NCI-H526 (cell line): ENCODE measurements at regions not wholly inside any gene's neighbourhood (a gene's known extent, or its start where the extent isn't known, plus 50 kb on each side); places are given as distances from the start of the nearest gene placed in this dataset.

ENCODE experiments used
- DNase-seq, 2 experiments: peaks; one replicate each; lab custom pipeline; 2025; lab: John Stamatoyannopoulos, UW

DNA sequence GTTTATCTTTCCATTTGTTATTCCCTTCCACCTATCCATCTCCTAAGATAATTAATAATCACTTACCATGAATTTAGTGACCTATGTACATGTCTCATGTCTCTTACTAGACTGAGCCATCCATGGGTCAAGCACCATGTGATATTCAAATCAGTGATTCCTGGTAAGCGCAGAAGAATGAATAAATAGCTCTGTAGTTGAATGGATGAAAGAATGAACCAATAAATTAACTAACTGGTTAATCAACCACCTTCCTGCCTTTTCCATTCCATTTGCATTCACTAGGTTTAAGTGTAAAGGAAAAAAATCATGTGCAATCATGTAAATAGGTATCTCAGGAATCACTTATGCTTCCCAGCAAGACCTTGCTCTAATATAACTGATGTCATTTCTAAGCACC, 779.5 kb downstream of the NTRK3 start:
- DNase-seq, result no peak

DNA sequence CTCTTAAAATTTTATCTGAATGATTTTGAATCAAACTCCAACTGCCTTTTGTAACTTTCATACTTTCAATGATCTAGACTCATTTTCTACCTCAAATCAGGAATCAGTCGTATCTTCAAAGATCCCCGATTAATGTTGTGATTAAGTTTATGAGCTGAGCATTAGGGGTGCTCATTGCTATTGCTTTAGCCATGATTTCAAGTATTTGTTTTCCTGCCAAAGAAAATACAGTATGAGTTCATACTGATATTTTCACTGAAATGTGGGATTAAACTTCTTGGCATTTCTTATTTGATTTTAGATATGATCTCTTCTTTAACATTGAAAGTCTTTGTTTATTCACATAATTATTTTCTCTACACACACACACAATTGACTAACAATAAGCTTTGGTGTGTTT, 785.6 kb downstream of the NTRK3 start:
- DNase-seq, result no peak

DNA sequence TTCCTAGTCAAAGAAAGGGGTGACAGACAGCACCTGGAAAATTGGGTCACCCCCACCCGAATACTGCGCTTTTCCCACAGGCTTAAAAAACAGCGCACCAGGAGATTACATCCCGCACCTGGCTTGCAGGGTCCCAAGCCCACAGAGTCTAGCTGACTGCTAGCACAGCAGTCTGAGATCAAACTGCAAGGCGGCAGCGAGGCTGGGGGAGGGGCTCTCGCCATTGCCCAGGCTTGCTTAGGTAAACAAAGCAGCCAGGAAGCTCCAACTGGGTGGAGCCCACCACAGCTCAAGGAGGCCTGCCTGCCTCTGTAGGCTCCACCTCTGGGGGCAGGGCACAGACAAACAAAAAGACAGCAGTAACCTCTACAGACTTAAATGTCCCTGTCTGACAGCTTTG, 792.6 kb downstream of the NTRK3 start:
- peak in 1 of 2 experiments; percentile 52 for DNase-seq

DNA sequence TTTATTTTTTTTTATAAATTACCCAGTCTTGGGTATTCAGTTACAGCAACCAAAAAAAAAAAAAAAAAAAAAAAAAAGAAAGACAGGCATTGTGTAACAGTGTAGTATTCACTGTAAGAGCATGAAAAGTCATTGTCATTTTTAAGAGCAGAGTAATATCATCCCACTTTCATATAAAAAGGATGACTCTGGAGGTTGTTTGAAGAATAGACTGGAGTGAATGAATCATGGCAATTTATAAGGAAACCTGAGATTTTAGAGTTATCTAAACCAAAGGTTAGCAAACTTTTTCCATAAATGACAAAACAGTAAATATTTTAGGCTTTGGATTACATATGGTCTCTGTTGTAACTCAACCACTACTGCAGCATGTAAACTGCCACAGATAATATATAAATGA, 794.9 kb downstream of the NTRK3 start:
- no peak for DNase-seq

DNA sequence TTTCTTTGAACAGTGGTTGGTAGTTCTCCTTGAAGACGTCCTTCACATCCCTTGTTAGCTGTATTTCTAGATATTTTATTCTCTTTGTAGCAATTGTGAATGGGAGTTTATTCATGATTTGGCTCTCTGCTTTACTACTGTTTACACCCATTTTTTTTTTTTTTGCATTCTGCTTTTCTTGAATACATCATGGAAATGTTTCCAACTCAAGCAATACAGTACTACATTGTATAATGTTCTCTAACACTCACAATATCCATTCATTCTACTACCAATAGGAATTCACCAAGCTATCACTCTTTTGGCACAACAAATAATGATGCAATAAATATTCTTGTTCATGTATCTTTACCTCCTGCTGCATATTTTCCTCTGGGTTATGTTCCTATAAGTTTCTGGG, 801.7 kb downstream of the NTRK3 start:
- no peak for DNase-seq

DNA sequence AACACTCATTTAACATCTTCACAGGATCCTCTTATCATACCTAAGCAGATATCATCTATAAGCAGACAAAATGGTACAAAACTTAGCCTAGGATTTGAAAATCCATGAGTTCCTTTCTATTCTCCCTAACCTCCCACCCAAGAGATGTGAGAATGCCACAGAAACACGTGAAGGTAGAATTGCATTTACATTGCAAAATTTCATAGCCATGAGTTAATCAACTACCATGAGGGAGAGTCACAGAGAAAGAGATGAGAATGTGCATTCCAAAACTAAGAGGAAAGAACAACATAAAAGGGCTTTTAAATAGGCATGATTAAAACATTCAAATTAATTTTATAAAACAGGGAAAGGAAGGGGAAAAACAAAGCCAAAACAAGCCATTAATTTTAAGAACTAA, 806.2 kb downstream of the NTRK3 start:
- DNase-seq, result no peak

DNA sequence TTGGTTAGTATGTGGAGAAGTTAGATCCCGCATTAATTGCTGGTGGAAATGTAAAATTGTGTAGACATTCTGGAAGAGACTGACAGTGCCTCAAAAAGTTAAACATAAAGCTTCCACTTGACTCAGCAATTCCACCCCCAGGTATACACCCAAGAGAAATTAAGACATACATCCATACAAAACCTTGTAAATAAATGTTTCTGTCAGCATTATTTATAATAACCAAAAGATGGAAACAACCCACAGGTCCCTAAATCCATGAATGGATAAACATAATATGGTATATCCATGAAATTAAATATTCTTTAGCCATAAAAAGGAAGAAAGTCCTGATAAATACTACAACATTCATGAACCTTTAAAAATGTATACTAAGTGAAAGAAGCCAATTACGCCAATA, 817.4 kb downstream of the NTRK3 start:
- no peak for DNase-seq

DNA sequence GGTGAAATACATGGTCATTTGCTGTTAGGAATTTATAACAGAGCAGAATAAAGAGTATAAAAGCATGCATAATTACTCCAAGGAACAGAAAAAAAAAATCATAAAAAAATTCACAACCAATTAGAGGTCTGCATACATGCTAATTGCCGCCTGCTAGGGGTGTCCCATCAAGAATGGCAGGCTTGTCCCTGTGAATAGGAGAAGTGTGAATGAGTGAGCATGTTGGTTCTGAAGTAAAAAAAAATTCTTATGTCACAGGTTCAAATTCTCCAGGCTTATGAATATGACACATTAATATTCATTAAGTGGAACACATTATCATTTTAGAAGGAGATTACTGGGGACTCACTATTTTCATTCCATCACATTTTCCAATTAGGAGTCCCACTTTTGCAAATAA, 822.7 kb downstream of the NTRK3 start:
- no peak for DNase-seq

DNA sequence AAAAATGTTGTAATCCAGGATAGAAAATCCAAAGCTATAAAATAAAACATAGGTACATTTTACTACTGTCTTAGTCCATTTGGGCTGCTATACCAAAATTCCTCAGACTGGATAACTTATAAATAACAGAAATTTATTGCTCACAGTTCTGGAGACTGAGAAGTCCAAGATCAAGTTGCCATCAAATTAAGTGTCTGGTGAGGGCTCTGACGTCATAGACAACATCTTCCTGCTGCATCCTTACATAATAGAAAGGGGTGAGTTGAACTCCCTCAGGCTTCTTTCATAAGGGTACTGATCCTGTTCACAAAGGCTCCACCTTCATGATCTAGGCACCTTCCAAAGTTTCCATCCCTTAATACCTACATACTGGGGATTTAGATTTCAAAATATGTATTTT, 826.8 kb downstream of the NTRK3 start:
- no peak for DNase-seq

DNA sequence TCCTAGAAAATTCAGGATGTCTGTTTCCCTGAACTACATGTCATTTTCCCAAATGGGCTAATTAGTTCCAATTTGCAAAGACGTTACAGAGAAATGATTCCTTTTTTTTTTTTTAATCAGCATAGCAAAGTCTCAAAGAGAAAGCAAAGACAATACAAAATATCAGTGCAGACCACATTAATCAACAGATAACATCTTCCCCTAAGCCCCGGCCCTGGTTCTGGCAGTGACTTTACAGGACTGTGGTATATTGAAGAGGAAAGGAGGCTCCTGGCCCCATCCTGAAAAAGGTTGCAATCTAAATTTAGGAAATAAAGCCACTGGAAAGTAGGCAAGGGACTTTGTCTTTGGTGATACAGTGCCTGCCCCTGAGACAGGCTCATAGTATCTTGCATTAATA, 836.5 kb downstream of the NTRK3 start:
- no peak for DNase-seq

DNA sequence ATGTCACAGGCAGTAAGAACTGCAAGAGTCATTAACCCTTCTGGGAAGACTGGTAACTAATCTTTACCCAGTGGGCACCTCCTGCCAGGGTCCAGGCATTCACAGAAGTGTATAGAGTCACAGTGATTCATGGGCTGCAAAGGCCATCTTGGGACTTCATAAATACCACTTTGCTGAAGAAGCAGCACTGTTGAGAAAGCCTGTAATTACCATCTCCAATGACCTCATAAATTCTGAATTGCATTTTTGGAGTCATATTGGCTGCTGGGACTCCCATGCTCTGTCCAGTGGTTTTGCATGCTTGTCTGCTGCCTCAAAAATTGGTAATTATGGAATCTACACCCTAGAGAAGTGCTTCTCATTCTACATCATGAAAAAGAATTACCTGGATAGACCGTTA, 837.2 kb downstream of the NTRK3 start:
- DNase-seq, result no peak

DNA sequence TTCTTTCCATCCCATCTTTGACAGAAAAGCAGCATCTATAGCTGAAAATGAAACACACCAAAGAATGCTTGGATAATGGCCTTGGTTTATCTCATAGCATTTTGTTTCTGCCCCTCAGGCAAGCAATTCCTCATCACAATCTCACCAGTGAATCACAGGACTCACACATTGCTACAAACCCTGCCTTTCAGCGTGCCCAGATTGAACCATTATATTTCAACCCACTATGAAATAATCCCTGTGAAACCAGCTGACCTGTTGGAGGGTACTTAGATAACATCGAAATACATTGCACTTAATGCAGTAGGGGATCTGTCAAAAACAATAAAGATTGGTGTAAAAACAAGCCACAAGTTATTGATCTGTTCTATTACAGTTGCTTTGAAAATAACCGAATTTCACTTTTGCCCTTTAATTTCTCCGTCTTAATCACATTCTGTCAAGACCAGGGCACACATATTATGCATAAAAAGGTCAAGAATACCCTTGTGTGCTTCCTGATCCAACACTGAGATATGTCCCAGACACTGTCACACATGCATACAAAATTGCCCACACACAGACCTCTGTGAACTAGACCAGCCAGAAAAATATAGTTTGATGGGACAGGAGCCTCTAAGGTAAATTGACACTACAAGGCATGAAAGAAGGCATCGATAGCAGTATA, 839.8 kb downstream of the NTRK3 start:
- DNase-seq, result no peak

DNA sequence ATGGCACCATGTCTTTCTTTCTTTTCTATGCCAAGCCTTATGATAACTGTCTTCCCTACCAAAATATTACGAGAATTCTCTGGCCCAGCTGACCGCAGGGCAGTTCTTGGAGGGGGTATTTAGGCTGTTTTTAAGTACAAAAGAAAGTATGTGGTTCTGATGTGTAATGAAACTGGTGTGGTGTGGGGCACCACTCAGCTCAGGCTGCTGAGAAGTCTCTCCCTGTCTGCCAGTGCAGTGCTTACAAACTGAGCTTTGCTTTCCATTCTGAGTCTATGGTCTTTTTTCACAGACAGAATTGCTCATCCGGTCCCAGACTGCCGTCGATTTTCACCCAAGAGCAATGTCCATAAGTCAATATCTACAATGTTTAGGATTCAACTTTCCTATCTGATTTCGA, 847.6 kb downstream of the NTRK3 start:
- no peak for DNase-seq

DNA sequence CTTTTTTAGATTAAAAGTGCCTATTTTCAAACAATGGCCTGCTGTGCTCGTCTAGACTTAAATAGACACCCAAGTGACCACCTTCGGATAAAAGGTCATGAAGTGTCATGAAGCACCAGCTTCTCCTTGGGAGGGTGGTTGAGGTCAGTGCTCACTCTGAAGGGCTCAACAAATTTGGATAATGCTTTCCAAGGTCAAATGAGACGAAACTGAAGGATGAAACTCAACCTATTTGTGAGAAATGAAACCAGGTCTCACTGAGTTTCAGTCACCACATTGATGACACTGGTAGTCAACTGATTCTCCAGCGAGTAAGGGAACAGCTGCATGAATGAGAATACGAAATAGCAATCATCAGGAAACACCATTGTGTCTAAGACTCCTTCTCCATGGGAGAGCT, 852.6 kb downstream of the NTRK3 start:
- no peak for DNase-seq

DNA sequence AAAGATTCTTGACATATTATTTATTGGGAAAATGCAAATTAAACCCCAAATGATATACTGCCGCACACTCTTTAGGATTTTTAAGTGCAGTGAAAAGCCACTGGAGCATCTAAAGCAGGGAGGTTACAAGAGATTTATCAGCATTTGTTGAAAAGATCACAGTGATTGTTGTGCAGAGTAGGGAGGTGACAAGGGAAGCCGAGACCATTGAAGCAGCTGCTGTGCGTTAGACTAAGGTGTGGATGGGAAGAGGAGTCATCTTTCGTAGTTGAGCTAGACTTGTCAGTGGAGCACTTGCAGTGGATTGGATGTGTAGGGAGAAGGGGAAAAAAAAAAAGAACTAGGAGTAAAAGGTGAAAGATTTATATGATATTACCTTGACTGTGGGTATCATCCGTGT, 854.6 kb downstream of the NTRK3 start:
- DNase-seq, result no peak

DNA sequence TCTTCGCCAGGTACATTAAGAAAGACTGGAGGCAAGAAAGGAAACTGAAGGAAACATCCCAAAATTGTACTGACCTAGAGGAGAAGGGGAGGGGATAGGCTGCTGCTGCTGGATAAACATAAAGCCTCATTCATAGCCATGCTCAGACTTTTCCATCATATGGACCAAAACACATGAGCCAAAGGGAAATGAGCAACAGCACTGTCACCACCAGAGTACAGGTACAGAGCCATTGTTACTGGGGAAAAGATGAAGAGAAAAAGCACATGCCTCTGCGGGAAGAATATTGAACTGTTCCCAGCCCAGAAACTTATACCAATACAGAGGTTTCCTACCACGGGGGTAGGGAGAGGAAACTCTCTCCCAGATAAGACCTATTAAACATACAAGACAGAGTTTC, 861.9 kb downstream of the NTRK3 start:
- DNase-seq, result no peak

DNA sequence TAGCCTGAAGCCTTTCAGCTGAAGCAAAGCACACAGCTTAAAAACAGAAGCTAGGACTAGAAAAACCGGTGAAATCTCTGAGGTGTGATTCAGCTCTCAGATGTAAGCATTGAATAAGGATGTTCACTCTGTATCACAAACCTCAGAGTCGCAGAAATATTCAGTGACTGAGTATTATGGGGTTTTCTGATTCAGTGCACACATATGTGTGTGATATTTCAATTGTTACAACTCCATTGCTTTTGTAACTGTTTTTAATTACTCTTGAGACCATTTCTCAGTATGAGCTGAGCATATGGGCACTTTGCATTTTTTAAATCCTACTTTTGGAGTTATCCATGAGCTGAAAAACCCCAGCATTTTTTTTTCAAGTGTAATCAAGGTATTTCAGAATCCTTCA, 868.8 kb downstream of the NTRK3 start:
- no peak for DNase-seq

DNA sequence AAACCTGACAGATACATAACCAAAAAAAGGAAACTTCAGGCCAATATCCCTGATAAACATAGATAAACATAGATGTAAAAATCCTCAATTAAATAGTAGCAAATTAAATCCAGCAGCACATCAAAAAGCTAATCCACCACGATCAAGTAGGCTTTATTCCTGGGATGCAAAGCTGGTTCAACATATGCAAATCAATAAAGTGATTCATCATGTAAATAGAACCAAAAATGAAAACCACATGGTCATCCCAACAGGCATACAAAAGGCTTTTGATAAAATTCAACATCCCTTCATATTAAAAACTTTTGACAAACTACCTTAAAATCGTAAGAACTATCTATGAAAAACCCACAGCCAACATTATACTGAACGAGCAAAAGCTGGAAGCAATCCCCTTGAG, 882.2 kb downstream of the NTRK3 start:
- DNase-seq, result peak; percentile 28 to 34

DNA sequence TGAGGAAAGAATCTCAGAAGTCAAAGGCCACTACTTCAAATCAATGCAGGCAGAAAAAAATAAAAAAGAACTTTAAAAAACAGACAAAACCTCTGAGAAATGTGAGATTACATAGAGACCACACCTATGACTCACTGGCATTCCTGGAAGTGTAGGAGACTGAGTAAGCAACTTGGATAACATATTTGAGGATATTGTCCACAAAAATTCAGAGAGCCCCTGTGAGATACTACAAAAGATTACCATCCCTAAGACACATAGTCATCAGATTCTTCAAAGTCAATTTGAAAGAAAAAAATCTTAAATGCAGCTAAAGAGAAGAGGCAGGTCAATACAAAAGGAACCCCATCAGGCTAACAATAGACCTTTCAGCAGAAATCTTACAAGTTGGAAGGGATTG, 887.3 kb downstream of the NTRK3 start:
- no peak for DNase-seq

DNA sequence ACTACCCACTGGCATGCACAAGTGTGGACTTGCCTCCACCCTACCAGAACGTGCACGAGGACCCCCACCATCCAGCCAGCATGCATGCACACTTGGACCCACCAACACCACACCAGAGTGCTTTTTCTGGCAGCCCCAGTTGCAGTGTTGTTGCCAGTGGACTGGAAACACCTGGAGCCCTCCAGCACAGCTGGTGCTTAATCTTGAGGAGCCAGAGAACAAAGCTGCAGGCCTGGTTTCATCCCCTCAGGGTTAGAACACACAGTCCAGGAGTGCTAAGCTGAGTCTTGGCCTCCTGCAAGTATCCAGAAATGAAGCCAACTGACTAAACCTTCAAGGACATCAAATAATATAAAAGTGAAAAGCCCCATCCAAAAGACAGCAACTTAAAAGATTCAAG, 888.0 kb downstream of the NTRK3 start:
- no peak for DNase-seq

DNA sequence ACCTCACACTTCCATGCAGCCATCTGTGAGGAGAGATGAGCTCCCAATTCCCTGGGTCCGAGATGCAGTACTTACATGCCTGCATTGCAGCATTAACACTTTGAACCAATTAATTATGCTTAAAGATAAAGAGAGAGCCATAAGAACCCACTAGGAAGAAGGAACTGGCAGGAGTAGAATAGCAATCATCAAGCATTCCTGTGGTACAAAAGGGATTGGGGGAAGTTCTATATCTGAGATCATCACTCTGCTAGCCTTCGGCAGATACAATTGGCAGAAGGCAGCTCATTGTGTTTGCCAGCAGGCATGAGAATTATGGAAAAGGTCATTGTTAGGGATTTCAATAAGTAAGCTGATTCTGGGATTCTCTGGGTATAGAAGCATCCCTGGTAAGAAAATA, 891.4 kb downstream of the NTRK3 start:
- DNase-seq, result no peak

DNA sequence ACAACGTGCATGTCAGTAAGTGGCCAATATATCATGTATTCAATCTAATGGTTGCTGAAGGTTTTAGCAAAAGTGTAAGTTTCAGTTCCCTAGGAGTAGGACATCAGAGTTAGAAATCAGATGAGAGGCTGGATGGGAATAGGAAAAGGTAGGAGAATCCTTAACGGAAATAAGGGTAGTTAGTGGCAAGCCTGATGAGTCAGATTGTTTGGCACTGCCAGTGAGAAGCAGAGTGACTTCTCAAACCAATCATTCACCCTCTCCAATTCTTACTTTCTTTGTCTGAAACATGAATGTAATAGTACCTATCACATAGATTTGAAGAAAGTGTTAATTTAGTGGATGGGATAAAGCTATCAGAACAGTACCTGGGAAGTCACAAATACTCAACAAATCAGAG, 894.0 kb downstream of the NTRK3 start:
- no peak for DNase-seq

DNA sequence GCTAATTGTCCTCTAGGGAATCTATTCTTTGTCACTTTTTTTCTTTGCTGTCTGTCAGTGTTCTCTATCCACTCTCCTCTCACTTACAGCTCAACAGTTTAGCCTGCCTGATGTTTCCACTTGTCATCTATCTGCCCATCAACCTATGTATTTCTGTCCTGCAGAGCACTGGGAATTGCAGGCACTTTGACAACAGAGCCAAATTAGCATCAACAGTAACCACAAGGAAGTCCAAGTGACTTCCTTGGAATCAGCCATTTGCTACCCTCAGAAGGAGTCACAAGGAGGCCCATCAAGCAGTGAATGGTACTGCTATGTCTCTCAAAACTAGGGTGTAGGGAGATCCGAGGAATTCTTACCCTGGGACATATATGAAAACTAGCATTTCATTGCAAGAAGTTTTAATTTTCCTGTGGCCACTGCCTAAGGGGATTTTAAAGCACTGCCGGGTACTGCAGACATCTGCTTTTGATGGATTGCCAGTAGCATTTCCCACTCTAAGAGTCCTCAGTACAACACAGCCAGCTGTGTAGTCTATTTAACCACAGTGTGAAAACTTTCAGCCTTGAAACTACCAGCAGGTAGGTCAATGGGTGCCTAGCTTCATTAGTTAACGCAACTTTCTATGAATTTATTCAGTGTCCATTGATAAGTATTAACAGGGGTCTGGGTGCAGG, 898.8 kb downstream of the NTRK3 start:
- no peak for DNase-seq

DNA sequence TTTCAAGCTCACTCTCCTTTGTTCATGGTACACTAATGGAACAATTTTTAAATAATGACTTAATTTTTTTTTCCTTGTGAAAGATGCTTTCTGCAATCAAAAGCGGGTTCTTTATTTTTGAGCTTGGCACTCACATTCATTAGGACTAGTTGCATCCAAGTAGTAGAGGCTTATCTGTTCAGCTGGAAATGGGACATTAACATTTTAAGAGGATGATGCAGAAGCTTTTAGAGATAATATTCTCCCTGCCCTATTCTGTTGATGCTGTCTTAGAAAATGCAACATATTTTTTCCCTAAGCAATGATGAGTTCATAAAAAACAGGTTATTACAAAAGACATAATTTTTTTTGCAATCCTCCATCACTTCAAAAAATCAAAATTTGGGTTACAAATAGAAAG, 900.6 kb downstream of the NTRK3 start:
- no peak for DNase-seq
